ENCODE measurements at regions not wholly inside any gene's neighbourhood (a gene's known extent, or its start where the extent isn't known, plus 50 kb on each side); places are given as distances from the start of the nearest gene placed in this dataset.

- DNase-seq: no peak
- intact Hi-C loops (cut with DNase I; ENCODE audit: low total_unique reads): no loop called here
- Histone ChIP-seq H3K4me1 (peaks cover 0 to 18% (median 2%) of the 10 kb centered on the region in 4 donors), H3K9me3 (no peaks in the 10 kb centered on the region), H3K4me3 (no peak overlapping the region), H3K27me3 (no peaks in the 10 kb centered on the region), H3K36me3 (no peaks in the 10 kb centered on the region), H3K27ac (no peak overlapping the region)
- no peak for TF ChIP-seq CTCF (IDR thresholded peaks at IDR 0.05)
Observed at GRCh38 chr5:5583023-5583765, 160.7 kb downstream of the ICE1 start.

GRCh38 chr5:5581080-5581479, 158.6 kb downstream of the ICE1 start:
- Histone ChIP-seq H3K27ac (no peak overlapping the region), H3K9me3 (no peaks in the 10 kb centered on the region), H3K36me3 (no peaks in the 10 kb centered on the region), H3K4me3 (no peak overlapping the region), H3K27me3 (no peaks in the 10 kb centered on the region), H3K4me1 (peaks cover 0 to 16% (median 2%) of the 10 kb centered on the region in 4 donors)
- no peak for TF ChIP-seq CTCF (IDR thresholded peaks at IDR 0.05)
- no peak for DNase-seq
- intact Hi-C loops (cut with DNase I; ENCODE audit: low total_unique reads): no loop called here

- intact Hi-C loops (cut with DNase I; ENCODE audit: low total_unique reads): no loop called here
Observed at GRCh38 chr5:5576744-5577143, 154.3 kb downstream of the ICE1 start.

GRCh38 chr5:5575461-5575860, 153.0 kb downstream of the ICE1 start:
- Histone ChIP-seq H3K27me3 (no peaks in the 10 kb centered on the region), H3K4me3 (no peak overlapping the region), H3K4me1 (peaks cover 0 to 33% (median 22%) of the 10 kb centered on the region in 4 donors), H3K36me3 (no peaks in the 10 kb centered on the region), H3K9me3 (no peaks in the 10 kb centered on the region), H3K27ac (no peak overlapping the region)
- intact Hi-C loops (cut with DNase I; ENCODE audit: low total_unique reads): no loop called here
- DNase-seq: no peak
- no peak for TF ChIP-seq CTCF (IDR thresholded peaks at IDR 0.05)

More at GRCh38 chr5:5576744-5577143, 154.3 kb downstream of the ICE1 start:
- Histone ChIP-seq H3K27me3 (no peaks in the 10 kb centered on the region), H3K36me3 (no peaks in the 10 kb centered on the region), H3K4me3 (no peak overlapping the region), H3K27ac (no peak overlapping the region), H3K9me3 (no peaks in the 10 kb centered on the region), H3K4me1 (peaks cover 0 to 30% (median 22%) of the 10 kb centered on the region in 4 donors)
- DNase-seq: no peak
- no peak for TF ChIP-seq CTCF (IDR thresholded peaks at IDR 0.05)

- intact Hi-C loops (cut with DNase I; ENCODE audit: low total_unique reads): loop anchor here (5.0 kb wide), 1 partner anchor 83 kb away; no protein-coding TSS in a partner anchor
- H3K9me3 ChIP-seq: no peaks in the 10 kb centered on the region
- H3K36me3 ChIP-seq: no peaks in the 10 kb centered on the region
- H3K4me1 ChIP-seq: peaks cover 0 to 40% (median 27%) of the 10 kb centered on the region in 4 donors
- DNase-seq: no peak
- no peak overlapping the region for H3K4me3 ChIP-seq
- H3K27ac ChIP-seq: peak overlapping the region; percentile 76 to 83
- no peaks in the 10 kb centered on the region for H3K27me3 ChIP-seq
- TF ChIP-seq CTCF (IDR thresholded peaks at IDR 0.05): no peak
Observed at GRCh38 chr5:5573798-5574380, 151.4 kb downstream of the ICE1 start.

All from tibial artery (tissue), 4 donors.